ENCODE measurements at regions not wholly inside any gene's neighbourhood (a gene's known extent, or its start where the extent isn't known, plus 50 kb on each side); places are given as distances from the start of the nearest gene placed in this dataset.

GRCh38 chr16:66236301-66236700, 130.2 kb upstream of the CDH5 start (continued):
- TF ChIP-seq ZXDC (CRISPR knock-in tag; IDR thresholded peaks at IDR 0.05) (no peak), ZBTB46 (CRISPR knock-in tag; IDR thresholded peaks at IDR 0.05; ENCODE audit: borderline replicate concordance) (no peak), KDM2A (CRISPR knock-in tag; IDR thresholded peaks at IDR 0.05; ENCODE audit: borderline replicate concordance, low read depth) (no peak), HIC2 (CRISPR knock-in tag; IDR thresholded peaks at IDR 0.05; ENCODE audit: low read depth) (no peak)

- ChIA-PET CTCF (ENCODE audit: low intra/inter-chr PET ratio, low total read pairs) (no interaction called here), POLR2A (no interaction called here)
- Histone ChIP-seq H3K79me2 (ENCODE audit: insufficient read depth, low read length) (no peaks in the 10 kb centered on the region), H3K9me3 (ENCODE audit: low read length) (no peaks in the 10 kb centered on the region), H3K27ac (ENCODE audit: extremely low read length, insufficient read depth, low read length) (no peak overlapping the region), H3K4me1 (ENCODE audit: insufficient read depth, low read length) (no peaks in the 10 kb centered on the region), H3K36me3 (replicated peaks in 1 of 2; ENCODE audit: control insufficient read depth in 1 of 2, insufficient read depth in 2 of 2, low read length in 2 of 2) (no peaks in the 10 kb centered on the region), H4K20me1 (ENCODE audit: insufficient read depth, low read length) (no peaks in the 10 kb centered on the region), H3K27me3 (ENCODE audit: control insufficient read depth in 1 of 2, insufficient read depth in 2 of 2, low read length in 2 of 2) (peaks cover 4 to 78% of the 10 kb centered on the region in 2 experiments; a peak in 4 of 5 replicates), H3K9ac (ENCODE audit: insufficient read depth, low read depth, low read length) (no peak overlapping the region), H2AFZ (ENCODE audit: low read length) (no peak overlapping the region), H3K4me2 (ENCODE audit: low read depth, low read length) (no peak overlapping the region), H3K4me3 (replicated peaks in 1 of 3; ENCODE audit: insufficient read depth in 1 of 3, low read depth in 2 of 3, low read length in 3 of 3) (no peak overlapping the region)
- DNase-seq (ENCODE audit: low spot score) (no peak), FAIRE-seq (no peak), ATAC-seq (no peak)
- intact Hi-C loops (cut with micrococcal nuclease; ENCODE audit: unreplicated experiment) (no loop called here), in situ Hi-C loops (cut with HindIII; ENCODE audit: extremely low pct_ligation_motif_present, low pct_unique_long_range_greater_than_20kb) (no loop called here)
- WGBS (ENCODE audit: low lambda C conversion rate), result 16% methylated on average over 8 of the region's 9 CpGs
- BruUV-seq (replicated peaks), result no TSS peak
- TF ChIP-seq ZFP36 (IDR thresholded peaks at IDR 0.05; ENCODE audit: borderline replicate concordance, low read depth, low read length, partially characterized antibody) (no peak), IRX3 (CRISPR knock-in tag; IDR thresholded peaks at IDR 0.05; ENCODE audit: borderline replicate concordance, low read depth) (no peak), RFXAP (CRISPR knock-in tag; IDR thresholded peaks at IDR 0.05; ENCODE audit: borderline replicate concordance) (no peak), SAFB2 (CRISPR knock-in tag; IDR thresholded peaks at IDR 0.05; ENCODE audit: borderline replicate concordance, low read depth) (no peak), ZNF770 (CRISPR knock-in tag; IDR thresholded peaks at IDR 0.05) (no peak), MIER2 (CRISPR knock-in tag; IDR thresholded peaks at IDR 0.05) (no peak)
Observed at GRCh38 chr16:66231452-66232160, 134.9 kb upstream of the CDH5 start.
